AG09309 (cell line): ENCODE measurements at regions not wholly inside any gene's neighbourhood (a gene's known extent, or its start where the extent isn't known, plus 50 kb on each side); places are given as distances from the start of the nearest gene placed in this dataset.
A peak's percentile ranks its signal among the peaks of the same experiment; 100 is the strongest.

Experiments
- DNase-seq: peaks from one replicate; pipeline ENCODE4 v3.0.0-alpha.2; 2010; ENCODE audit warnings: low read depth
- H3K4me3 ChIP-seq: 2 replicates; pipeline ENCODE4 v1.5.1; 2011; ENCODE audit warnings: mild to moderate bottlenecking, low read depth, low read length, moderate library complexity; ENCODE audit not compliant: control insufficient read depth
- CTCF ChIP-seq: IDR thresholded peaks from 2 replicates; pipeline ENCODE4 v1.5.1; 2011; ENCODE audit warnings: mild to moderate bottlenecking, low read depth, low read length, inconsistent platforms; ENCODE audit not compliant: insufficient read depth, control insufficient read depth; ENCODE audit errors: missing control alignments

GRCh38 chr12:77725611-77726010 lies 105.1 kb upstream of the NAV3 start:
- DNase-seq, result peak; percentile 46
- TF ChIP-seq CTCF, result no peak
- no peak overlapping the region for H3K4me3 ChIP-seq

GRCh38 chr12:77724367-77724957 lies 106.2 kb upstream of the NAV3 start:
- DNase-seq, result peak; percentile 13

GRCh38 chr12:77723308-77723707 lies 107.4 kb upstream of the NAV3 start:
- DNase-seq, result no peak
- H3K4me3 ChIP-seq, result no peak overlapping the region
- no peak for TF ChIP-seq CTCF

More at GRCh38 chr12:77724367-77724957, 106.2 kb upstream of the NAV3 start:
- TF ChIP-seq CTCF, result peak; percentile 65
- no peak overlapping the region for H3K4me3 ChIP-seq

GRCh38 chr12:77722536-77722935 lies 108.2 kb upstream of the NAV3 start:
- TF ChIP-seq CTCF, result no peak
- no peak for DNase-seq
- H3K4me3 ChIP-seq, result no peak overlapping the region

GRCh38 chr12:77720258-77720657 lies 110.4 kb upstream of the NAV3 start:
- no peak overlapping the region for H3K4me3 ChIP-seq
- no peak for DNase-seq
- TF ChIP-seq CTCF, result peak; percentile 38

GRCh38 chr12:77710209-77710608 lies 120.5 kb upstream of the NAV3 start:
- H3K4me3 ChIP-seq, result no peak overlapping the region
- no peak for TF ChIP-seq CTCF
- no peak for DNase-seq

GRCh38 chr12:77697126-77697525 lies 133.6 kb upstream of the NAV3 start:
- H3K4me3 ChIP-seq, result no peak overlapping the region
- TF ChIP-seq CTCF, result no peak
- no peak for DNase-seq
